PC-9 (cell line): ENCODE measurements at regions not wholly inside any gene's neighbourhood (a gene's known extent, or its start where the extent isn't known, plus 50 kb on each side); places are given as distances from the start of the nearest gene placed in this dataset.
A peak's percentile ranks its signal among the peaks of the same experiment; 100 is the strongest.

Source experiments
- BruUV-seq: library from RNA; stranded (reverse); fragments of 400-500 nt; replicated peaks from 2 replicates; lab custom pipeline; 2021; lab: Mats Ljungman, UMichigan
- CTCF ChIA-PET: fragments of 300-600 bp; sonication (Branson Sonifier 250); formaldehyde crosslinking; loops from one replicate; lab custom pipeline; 2022; ENCODE audit warnings: antibody characterized with exemption; lab: Charles Lee
- POLR2A ChIA-PET: fragments of 300-600 bp; sonication (Branson Sonifier 250); formaldehyde crosslinking; loops from one replicate; lab custom pipeline; 2022; ENCODE audit warnings: antibody characterized with exemption; ENCODE audit not compliant: unreplicated experiment; lab: Charles Lee
- DNase-seq, 2 experiments: peaks; one replicate each; pipeline versions ENCODE4 v3.0.0 to v3.0.0-alpha.2; 2015 to 2022; ENCODE audit warnings: mixed read lengths in 1 of 2
- H2AFZ ChIP-seq: fragments of 200-600 bp; sonication (generic); 2 replicates; pipeline ENCODE4 v1.8.1; 2017; ENCODE audit warnings: antibody characterized with exemption
- H3F3A ChIP-seq: fragments of 200-600 bp; sonication (generic); 2 replicates; pipeline ENCODE4 v1.8.1; 2017; ENCODE audit warnings: antibody characterized with exemption, mild to moderate bottlenecking, low read depth; ENCODE audit not compliant: insufficient read depth
- H3K27ac ChIP-seq: fragments of 200-600 bp; sonication (generic); 2 replicates; pipeline ENCODE4 v1.6.1; 2016; ENCODE audit warnings: mixed run types
- H3K27me3 ChIP-seq: fragments of 200-600 bp; sonication (generic); 2 replicates; pipeline ENCODE4 v1.6.1; 2016; ENCODE audit warnings: low read depth, mixed run types; ENCODE audit not compliant: insufficient read depth
- H3K36me3 ChIP-seq: fragments of 200-600 bp; sonication (generic); 2 replicates; pipeline ENCODE4 v1.6.1; 2016; ENCODE audit warnings: low read depth, mixed run types
- H3K4me1 ChIP-seq: fragments of 200-600 bp; sonication (generic); replicated peaks from 2 replicates; pipeline ENCODE4 v1.6.1; 2016; ENCODE audit warnings: mixed run types; ENCODE audit not compliant: insufficient read depth
- H3K4me2 ChIP-seq: fragments of 200-600 bp; sonication (generic); 2 replicates; pipeline ENCODE4 v1.6.1; 2017; ENCODE audit warnings: mixed run types
- H3K4me3 ChIP-seq: fragments of 200-600 bp; sonication (generic); 2 replicates; pipeline ENCODE4 v1.6.1; 2016; ENCODE audit warnings: mixed run types
- H3K79me2 ChIP-seq: fragments of 200-600 bp; sonication (generic); 2 replicates; pipeline ENCODE4 v1.6.1; 2017; ENCODE audit warnings: low read depth, mixed run types
- H3K9me2 ChIP-seq: fragments of 200-600 bp; sonication (generic); 2 replicates; pipeline ENCODE4 v1.8.1; 2017; ENCODE audit warnings: mild to moderate bottlenecking; ENCODE audit not compliant: insufficient read depth
- H3K9me3 ChIP-seq: fragments of 200-600 bp; sonication (generic); 2 replicates; pipeline ENCODE4 v1.8.1; 2016; ENCODE audit warnings: low read depth; ENCODE audit not compliant: insufficient read depth
- H4K20me1 ChIP-seq: fragments of 200-600 bp; sonication (generic); 2 replicates; pipeline ENCODE4 v1.8.1; 2017; ENCODE audit not compliant: insufficient read depth
- EZH2 ChIP-seq: fragments of 200-600 bp; sonication (generic); IDR thresholded peaks from 2 replicates; pipeline ENCODE4 v1.8.0; 2017; ENCODE audit warnings: antibody characterized with exemption, low read depth
- intact Hi-C: fragments of 100-400 bp; cut with micrococcal nuclease; formaldehyde crosslinking; loops from one replicate; pipeline ENCODE4 v1.10.0; 2022; ENCODE audit not compliant: unreplicated experiment
- TF ChIP-seq, protein P1 (sequence below): fragments of 200-600 bp; sonication (generic); conservative IDR thresholded peaks from 2 replicates; pipeline ENCODE4 v1.6.1; 2017; ENCODE audit warnings: mixed run types, antibody characterized with exemption, mild to moderate bottlenecking, moderate library complexity

DNA sequence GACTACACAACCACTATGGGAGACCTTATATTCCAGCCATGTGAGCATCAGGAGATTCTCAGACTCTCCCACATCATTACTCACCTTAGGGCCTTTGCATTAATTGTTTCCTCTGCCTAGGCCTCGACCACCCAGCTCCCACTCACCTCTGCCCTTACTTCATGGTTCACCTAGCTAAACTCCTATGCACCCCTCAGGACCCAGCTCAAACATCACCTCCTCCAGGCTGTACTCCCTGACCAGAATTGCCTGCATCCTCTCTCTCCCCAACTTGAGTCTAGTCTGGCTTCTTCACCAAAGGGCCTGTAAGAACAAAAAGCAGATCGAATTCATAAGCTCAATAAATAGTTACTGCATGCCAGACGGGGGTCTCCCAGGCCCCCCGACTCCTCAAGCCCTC is 53.1 kb upstream of the FAM174B start:
- H4K20me1 ChIP-seq: no peaks in the 10 kb centered on the region
- ChIA-PET CTCF (no interaction called here), POLR2A (interaction anchor here (0.5 to 0.7 kb wide), 3 partner anchors 64 to 1721 kb away, joined by 3 to 4 read pairs (median 4); no protein-coding TSS in a partner anchor)
- H3K36me3 ChIP-seq: no peaks in the 10 kb centered on the region
- intact Hi-C loops: no loop called here
- H3K4me3 ChIP-seq: no peak overlapping the region
- H3K9me3 ChIP-seq: no peaks in the 10 kb centered on the region
- no peak overlapping the region for H2AFZ ChIP-seq
- peak overlapping the region; percentile 9; the same call in 1 of the 2 replicates for H3K4me2 ChIP-seq
- no peak for TF ChIP-seq EZH2
- TF ChIP-seq, protein P1, sequence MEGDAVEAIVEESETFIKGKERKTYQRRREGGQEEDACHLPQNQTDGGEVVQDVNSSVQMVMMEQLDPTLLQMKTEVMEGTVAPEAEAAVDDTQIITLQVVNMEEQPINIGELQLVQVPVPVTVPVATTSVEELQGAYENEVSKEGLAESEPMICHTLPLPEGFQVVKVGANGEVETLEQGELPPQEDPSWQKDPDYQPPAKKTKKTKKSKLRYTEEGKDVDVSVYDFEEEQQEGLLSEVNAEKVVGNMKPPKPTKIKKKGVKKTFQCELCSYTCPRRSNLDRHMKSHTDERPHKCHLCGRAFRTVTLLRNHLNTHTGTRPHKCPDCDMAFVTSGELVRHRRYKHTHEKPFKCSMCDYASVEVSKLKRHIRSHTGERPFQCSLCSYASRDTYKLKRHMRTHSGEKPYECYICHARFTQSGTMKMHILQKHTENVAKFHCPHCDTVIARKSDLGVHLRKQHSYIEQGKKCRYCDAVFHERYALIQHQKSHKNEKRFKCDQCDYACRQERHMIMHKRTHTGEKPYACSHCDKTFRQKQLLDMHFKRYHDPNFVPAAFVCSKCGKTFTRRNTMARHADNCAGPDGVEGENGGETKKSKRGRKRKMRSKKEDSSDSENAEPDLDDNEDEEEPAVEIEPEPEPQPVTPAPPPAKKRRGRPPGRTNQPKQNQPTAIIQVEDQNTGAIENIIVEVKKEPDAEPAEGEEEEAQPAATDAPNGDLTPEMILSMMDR: no peak
- H3K9me2 ChIP-seq: no peaks in the 10 kb centered on the region
- no peaks in the 10 kb centered on the region; the same call in 1 of the 2 replicates for H3F3A ChIP-seq
- no peaks in the 10 kb centered on the region for H3K79me2 ChIP-seq
- H3K4me1 ChIP-seq: 0 out of 2 replicates have a peak, but pooled peaks cover 10% of the 10 kb centered on the region
- no peaks in the 10 kb centered on the region for H3K27me3 ChIP-seq
- no peak overlapping the region for H3K27ac ChIP-seq
- BruUV-seq: no TSS peak
- DNase-seq: no peak

DNA sequence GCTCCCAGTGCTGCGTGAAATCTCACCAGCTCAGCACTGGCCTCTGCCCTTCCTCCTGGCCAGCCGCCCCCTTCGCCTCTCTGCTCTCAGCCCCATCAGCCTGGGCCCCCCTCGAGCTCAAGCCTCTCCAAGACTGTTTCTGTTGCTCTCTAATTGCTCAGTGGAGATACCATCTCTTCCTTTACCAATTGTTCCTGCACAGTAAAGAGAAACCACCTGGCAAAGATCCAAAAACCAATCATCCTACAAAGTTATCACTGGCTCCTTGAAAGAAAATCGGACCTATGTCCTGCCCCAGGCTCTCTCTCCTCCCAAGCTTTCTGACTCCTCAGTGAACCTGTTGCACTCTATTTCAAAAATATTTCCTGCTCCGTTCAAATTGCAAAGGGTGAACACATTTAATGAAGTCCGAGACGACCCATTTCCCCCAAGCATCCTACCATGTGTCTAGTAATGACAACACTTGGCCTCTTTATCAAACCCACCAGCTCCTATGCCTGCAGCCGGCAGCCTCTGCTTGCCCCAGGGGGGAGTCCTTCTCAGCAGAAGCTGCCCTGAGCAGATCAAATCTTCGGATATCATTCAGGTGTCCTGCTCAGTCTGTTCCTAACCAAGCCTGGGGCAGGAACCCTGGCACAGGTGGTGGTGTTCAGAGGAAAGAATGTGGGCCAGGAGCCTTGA is 53.7 kb upstream of the FAM174B start:
- Histone ChIP-seq H3K36me3 (no peaks in the 10 kb centered on the region), H3K4me2 (peak overlapping the region; percentile 9; the same call in 1 of the 2 replicates), H3K9me2 (no peaks in the 10 kb centered on the region), H3K4me1 (0 out of 2 replicates have a peak, but pooled peaks cover 10% of the 10 kb centered on the region), H3K27ac (no peak overlapping the region), H3K9me3 (no peaks in the 10 kb centered on the region), H3K79me2 (no peaks in the 10 kb centered on the region), H3F3A (no peaks in the 10 kb centered on the region; the same call in 1 of the 2 replicates), H4K20me1 (no peaks in the 10 kb centered on the region), H3K4me3 (no peak overlapping the region), H3K27me3 (no peaks in the 10 kb centered on the region), H2AFZ (no peak overlapping the region)
- intact Hi-C loops: no loop called here
- DNase-seq: peak; percentile 26 to 59
- no TSS peak for BruUV-seq
- ChIA-PET POLR2A (interaction anchor here (0.5 to 0.7 kb wide), 3 partner anchors 65 to 1722 kb away, joined by 3 to 4 read pairs (median 4); no protein-coding TSS in a partner anchor), CTCF (no interaction called here)
- TF ChIP-seq, protein P1: no peak
- no peak for TF ChIP-seq EZH2

DNA sequence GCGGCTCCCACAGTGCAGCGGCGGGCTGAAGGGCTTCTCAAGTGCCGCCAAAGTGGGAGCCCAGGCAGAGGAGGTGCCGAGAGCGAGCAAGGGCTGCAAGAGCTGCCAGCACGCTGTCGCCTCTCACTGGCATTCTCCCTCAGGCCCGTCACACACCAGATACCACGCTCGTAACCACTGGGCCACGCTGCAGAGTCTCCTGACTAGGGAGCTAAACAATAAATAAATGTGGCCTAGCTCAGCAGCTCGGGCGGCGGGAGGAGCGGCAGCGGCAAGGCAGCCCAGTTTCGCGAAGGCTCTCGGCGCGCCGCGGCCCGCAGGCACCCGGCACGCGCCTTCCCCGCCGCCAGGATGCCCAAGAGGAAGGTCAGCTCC is 55.9 kb upstream of the FAM174B start:
- POLR2A ChIA-PET: no interaction called here
- no peak for DNase-seq
- CTCF ChIA-PET: no interaction called here
- no peaks in the 10 kb centered on the region for H3K9me3 ChIP-seq
- H3K27me3 ChIP-seq: no peaks in the 10 kb centered on the region
- no peaks in the 10 kb centered on the region for H4K20me1 ChIP-seq
- H3K4me2 ChIP-seq: no peak overlapping the region
- H3K4me1 ChIP-seq: 0 out of 2 replicates have a peak, but pooled peaks cover 15% of the 10 kb centered on the region
- no peaks in the 10 kb centered on the region; the same call in 1 of the 2 replicates for H3F3A ChIP-seq
- TF ChIP-seq EZH2: no peak
- TF ChIP-seq, protein P1: no peak
- H3K27ac ChIP-seq: no peak overlapping the region
- BruUV-seq: no TSS peak
- H3K4me3 ChIP-seq: no peak overlapping the region
- H3K36me3 ChIP-seq: no peaks in the 10 kb centered on the region
- H3K79me2 ChIP-seq: no peaks in the 10 kb centered on the region
- H3K9me2 ChIP-seq: no peaks in the 10 kb centered on the region
- H2AFZ ChIP-seq: no peak overlapping the region
- intact Hi-C loops: no loop called here
